Endothelial cell of umbilical vein (primary cell): ENCODE measurements at regions not wholly inside any gene's neighbourhood (a gene's known extent, or its start where the extent isn't known, plus 50 kb on each side); places are given as distances from the start of the nearest gene placed in this dataset.

ENCODE experiments used
- BruUV-seq: library from RNA; stranded (reverse); fragments of 400-500 nt; replicated peaks from 2 replicates; lab custom pipeline; 2021; lab: Mats Ljungman, UMichigan
- CTCF ChIA-PET: fragments of 300-600, 350-600 bp; sonication (Branson Sonifier 250); formaldehyde crosslinking; loops from one replicate; lab custom pipeline; 2021; ENCODE audit warnings: antibody characterized with exemption, inconsistent platforms; lab: Charles Lee
- POLR2A ChIA-PET: fragments of 300-600, 350-600 bp; sonication (Branson Sonifier 250); formaldehyde crosslinking; loops from one replicate; lab custom pipeline; 2021; ENCODE audit warnings: antibody characterized with exemption, inconsistent platforms; lab: Charles Lee
- DNase-seq: peaks from one replicate; pipeline ENCODE4 v3.0.0-alpha.2; 2011; ENCODE audit warnings: low read depth, low spot score
- FAIRE-seq: peaks from 2 replicates; lab custom pipeline; 2011; peaks lifted over from hg19 to GRCh38; lab: Jason Lieb, UNC
- H2AFZ ChIP-seq: 2 replicates; pipeline ENCODE4 v1.6.0; 2012; ENCODE audit warnings: low read depth, low read length, control low read depth, inconsistent platforms
- H3K27ac ChIP-seq: 2 replicates; pipeline ENCODE4 v1.5.1; 2011; ENCODE audit warnings: low read depth, mild to moderate bottlenecking, control low read depth, low read length, moderate library complexity; ENCODE audit not compliant: insufficient read depth
- H3K27me3 ChIP-seq, 2 experiments: 2 replicates each; pipeline versions ENCODE4 v1.6.0 to v1.6.1; 2011; ENCODE audit warnings: low read length in 2 of 2, mixed read lengths in 1 of 2; ENCODE audit not compliant: control insufficient read depth in 2 of 2, insufficient read depth in 2 of 2
- H3K36me3 ChIP-seq, 2 experiments: 2 replicates in 1 of 2; 3 replicates in 1 of 2; pipeline ENCODE4 v1.5.1; 2011; ENCODE audit warnings: low read length in 2 of 2, mild to moderate bottlenecking in 1 of 2, moderate library complexity in 1 of 2; ENCODE audit not compliant: control insufficient read depth in 2 of 2, insufficient read depth in 2 of 2; ENCODE audit errors: extremely low read depth in 1 of 2
- H3K4me1 ChIP-seq: 3 replicates; pipeline ENCODE4 v1.5.1; 2011; ENCODE audit warnings: mild to moderate bottlenecking, low read length; ENCODE audit not compliant: control insufficient read depth, insufficient read depth; ENCODE audit errors: extremely low read depth
- H3K4me2 ChIP-seq: 2 replicates; pipeline ENCODE4 v1.6.1; 2011; ENCODE audit warnings: low read length, control low read depth, mixed read lengths; ENCODE audit not compliant: insufficient read depth
- H3K4me3 ChIP-seq, 3 experiments: fragments of 200-600 bp in 1 of 3; sonication (generic), shearing (Covaris generic) in 1 of 3; replicated peaks in 1 of 3; 2 replicates each; pipeline ENCODE4 v1.5.1; 2011 to 2016; ENCODE audit warnings: control low read depth in 3 of 3, low read length in 3 of 3, mild to moderate bottlenecking in 2 of 3, inconsistent platforms in 1 of 3, low read depth in 1 of 3, moderate library complexity in 1 of 3; ENCODE audit not compliant: insufficient read depth in 1 of 3
- H3K79me2 ChIP-seq: 2 replicates; pipeline ENCODE4 v1.6.0; 2012; ENCODE audit warnings: low read length, inconsistent platforms; ENCODE audit not compliant: control insufficient read depth, insufficient read depth
- H3K9ac ChIP-seq: replicated peaks from 2 replicates; pipeline ENCODE3; 2011; ENCODE audit warnings: low read length, control low read depth; ENCODE audit not compliant: insufficient read depth; ENCODE audit errors: extremely low read depth
- H3K9me1 ChIP-seq: replicated peaks from 3 replicates; pipeline ENCODE4 v1.6.0; 2011; ENCODE audit warnings: mild to moderate bottlenecking, low read length; ENCODE audit not compliant: control insufficient read depth, insufficient read depth; ENCODE audit errors: extremely low read depth
- H3K9me3 ChIP-seq: replicated peaks from 2 replicates; pipeline ENCODE4 v1.5.1; 2012; ENCODE audit warnings: low read length, inconsistent platforms; ENCODE audit not compliant: control insufficient read depth, insufficient read depth
- H4K20me1 ChIP-seq: replicated peaks from 2 replicates; pipeline ENCODE3; 2011; ENCODE audit warnings: mild to moderate bottlenecking, low read length; ENCODE audit not compliant: control insufficient read depth, insufficient read depth; ENCODE audit errors: extremely low read depth
- EZH2 ChIP-seq: IDR thresholded peaks from 2 replicates; pipeline ENCODE4 v1.6.1; 2012; ENCODE audit warnings: borderline replicate concordance, low read depth, mild to moderate bottlenecking, moderate library complexity, low read length, inconsistent platforms; ENCODE audit not compliant: severe bottlenecking
- FOS ChIP-seq: IDR thresholded peaks from 2 replicates; pipeline ENCODE4 v1.6.1; 2011; ENCODE audit warnings: mild to moderate bottlenecking, low read length, moderate library complexity, borderline replicate concordance; ENCODE audit not compliant: insufficient read depth
- GATA2 ChIP-seq: IDR thresholded peaks from 2 replicates; pipeline ENCODE4 v1.7.0; 2011; ENCODE audit warnings: low read depth, mild to moderate bottlenecking, moderate library complexity, mixed read lengths, low read length; ENCODE audit not compliant: insufficient read length, insufficient read depth
- JUN ChIP-seq: IDR thresholded peaks from 2 replicates; pipeline ENCODE4 v1.6.1; 2011; ENCODE audit warnings: borderline replicate concordance, low read depth; ENCODE audit not compliant: insufficient read length, insufficient read depth
- MYC ChIP-seq: IDR thresholded peaks from one replicate; pipeline ENCODE4 v1.6.1; 2011; ENCODE audit warnings: mild to moderate bottlenecking, low read depth, low read length
- POLR2A ChIP-seq: IDR thresholded peaks from 2 replicates; pipeline ENCODE4 v1.6.1; 2012; ENCODE audit warnings: low read depth, mild to moderate bottlenecking, control low read depth, low read length
- POLR2AphosphoS5 ChIP-seq: IDR thresholded peaks from 2 replicates; pipeline ENCODE4 v1.6.1; 2012; ENCODE audit warnings: low read depth, mild to moderate bottlenecking, control low read depth, low read length, moderate library complexity; ENCODE audit not compliant: insufficient read depth
- dilution Hi-C: fragments of 300-500 bp; cut with MboI; formaldehyde crosslinking; loops from one replicate; pipeline ENCODE4 v1.15.0; 2019; ENCODE audit warnings: low sequenced_read_pairs; ENCODE audit not compliant: extremely low pct_ligation_motif_present
- intact Hi-C: fragments of 100-400 bp; cut with micrococcal nuclease; formaldehyde crosslinking; loops from one replicate; pipeline ENCODE4 v1.10.0; 2022
- TF ChIP-seq, protein P1 (sequence below), 2 donors: IDR thresholded peaks; 1 replicate in 1 of 2; 2 replicates in 1 of 2; pipeline ENCODE4 v1.5.1; 2011; ENCODE audit warnings: low read length in 2 of 2, mild to moderate bottlenecking in 2 of 2, moderate library complexity in 2 of 2, control low read depth in 1 of 2, inconsistent platforms in 1 of 2, low read depth in 1 of 2; ENCODE audit not compliant: insufficient read depth in 1 of 2; ENCODE audit errors: extremely low read depth in 1 of 2
- TF ChIP-seq, protein P2 (sequence below): IDR thresholded peaks from 2 replicates; pipeline ENCODE4 v1.6.1; 2011; ENCODE audit not compliant: insufficient read depth, insufficient read length

DNA sequence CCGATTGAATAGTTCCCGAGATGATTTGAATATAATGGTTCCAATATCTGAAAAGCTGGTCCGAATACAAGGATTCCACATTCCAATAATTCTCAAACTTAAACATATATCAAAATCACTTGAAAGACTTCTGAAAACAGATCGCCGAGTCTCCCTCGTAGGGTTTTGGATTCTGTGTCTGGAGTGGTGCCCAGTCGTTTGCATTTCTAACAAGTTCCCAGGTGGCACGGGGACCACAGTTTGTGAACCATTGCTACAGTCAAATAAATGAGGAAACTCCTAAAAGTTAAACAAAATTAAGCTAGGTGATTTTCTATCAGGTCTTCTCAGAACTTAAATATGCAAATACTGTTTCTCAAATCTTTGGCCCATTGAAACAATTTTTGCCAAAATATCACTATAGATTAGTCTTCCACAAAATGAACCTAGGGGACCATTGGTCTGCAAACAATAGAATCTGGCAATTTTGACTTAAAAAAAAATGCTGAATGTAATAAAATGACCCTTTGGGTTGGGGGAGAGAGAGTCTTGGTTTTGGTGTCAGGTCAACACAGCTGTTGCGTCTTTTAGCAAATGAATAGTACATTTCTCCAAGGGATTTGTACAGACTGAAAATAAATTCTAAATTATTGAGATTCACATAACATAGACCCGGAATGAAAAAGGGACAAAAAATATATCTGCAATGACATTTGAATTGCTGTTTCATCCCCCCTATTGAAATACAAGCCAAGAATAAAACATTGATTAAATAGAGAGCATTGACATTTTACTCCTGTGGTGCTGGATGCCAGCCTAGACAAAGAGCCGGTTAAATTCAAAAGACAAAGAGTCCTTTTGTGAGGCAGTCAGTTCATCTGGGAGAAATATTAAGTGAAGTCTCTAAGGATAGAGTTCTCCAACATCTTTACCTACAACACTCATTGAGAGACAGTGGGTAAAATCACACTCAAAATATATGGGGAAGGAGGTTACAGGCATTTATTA, 175.7 kb upstream of the ADAMTS9 start:
- Histone ChIP-seq H2AFZ (no peak overlapping the region), H3K4me1 (peaks cover 3% of the 10 kb centered on the region), H3K27me3 (no peaks in the 10 kb centered on the region), H3K4me3 (no peak overlapping the region), H3K4me2 (no peak overlapping the region), H3K9me1 (no peaks in the 10 kb centered on the region), H3K36me3 (no peaks in the 10 kb centered on the region), H3K79me2 (no peaks in the 10 kb centered on the region), H3K9me3 (no peaks in the 10 kb centered on the region), H3K9ac (no peak overlapping the region), H4K20me1 (no peaks in the 10 kb centered on the region), H3K27ac (no peak overlapping the region)
- CTCF ChIA-PET = interaction anchor here (1.1 kb wide), 1 partner anchor 10 kb away, joined by 3 read pairs; no protein-coding TSS in a partner anchor
- no TSS peak for BruUV-seq
- POLR2A ChIA-PET = no interaction called here
- dilution Hi-C loops = no loop called here
- intact Hi-C loops = no loop called here
- DNase-seq (no peak), FAIRE-seq (no peak)
- no peak for TF ChIP-seq EZH2
- TF ChIP-seq JUN = no peak
- TF ChIP-seq, protein P1, sequence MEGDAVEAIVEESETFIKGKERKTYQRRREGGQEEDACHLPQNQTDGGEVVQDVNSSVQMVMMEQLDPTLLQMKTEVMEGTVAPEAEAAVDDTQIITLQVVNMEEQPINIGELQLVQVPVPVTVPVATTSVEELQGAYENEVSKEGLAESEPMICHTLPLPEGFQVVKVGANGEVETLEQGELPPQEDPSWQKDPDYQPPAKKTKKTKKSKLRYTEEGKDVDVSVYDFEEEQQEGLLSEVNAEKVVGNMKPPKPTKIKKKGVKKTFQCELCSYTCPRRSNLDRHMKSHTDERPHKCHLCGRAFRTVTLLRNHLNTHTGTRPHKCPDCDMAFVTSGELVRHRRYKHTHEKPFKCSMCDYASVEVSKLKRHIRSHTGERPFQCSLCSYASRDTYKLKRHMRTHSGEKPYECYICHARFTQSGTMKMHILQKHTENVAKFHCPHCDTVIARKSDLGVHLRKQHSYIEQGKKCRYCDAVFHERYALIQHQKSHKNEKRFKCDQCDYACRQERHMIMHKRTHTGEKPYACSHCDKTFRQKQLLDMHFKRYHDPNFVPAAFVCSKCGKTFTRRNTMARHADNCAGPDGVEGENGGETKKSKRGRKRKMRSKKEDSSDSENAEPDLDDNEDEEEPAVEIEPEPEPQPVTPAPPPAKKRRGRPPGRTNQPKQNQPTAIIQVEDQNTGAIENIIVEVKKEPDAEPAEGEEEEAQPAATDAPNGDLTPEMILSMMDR (IDR thresholded peaks at IDR 0.05; ENCODE audit: extremely low read depth in 1 of 2, insufficient read depth in 1 of 2, low read depth in 1 of 2, low read length in 2 of 2) = no peak
- TF ChIP-seq FOS = no peak
- TF ChIP-seq POLR2A = no peak
- no peak for TF ChIP-seq GATA2
- no peak for TF ChIP-seq POLR2AphosphoS5
- TF ChIP-seq, protein P2, sequence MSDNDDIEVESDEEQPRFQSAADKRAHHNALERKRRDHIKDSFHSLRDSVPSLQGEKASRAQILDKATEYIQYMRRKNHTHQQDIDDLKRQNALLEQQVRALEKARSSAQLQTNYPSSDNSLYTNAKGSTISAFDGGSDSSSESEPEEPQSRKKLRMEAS = no peak
- TF ChIP-seq MYC = no peak
